HG03439 (cell line): ENCODE measurements at regions not wholly inside any gene's neighbourhood (a gene's known extent, or its start where the extent isn't known, plus 50 kb on each side); places are given as distances from the start of the nearest gene placed in this dataset.

Source experiments
- ATAC-seq: cut with Tn5 transposase; IDR thresholded peaks from one replicate; pipeline ENCODE4 v1.9.1; 2021; ENCODE audit warnings: mild to moderate bottlenecking, moderate library complexity; ENCODE audit not compliant: unreplicated experiment

GRCh38 chr1:87941337-87941946, 612.8 kb downstream of the LMO4 start:
- ATAC-seq: no peak

GRCh38 chr1:87942165-87942564, 613.5 kb downstream of the LMO4 start:
- ATAC-seq: no peak

GRCh38 chr1:87949711-87950110, 621.0 kb downstream of the LMO4 start:
- no peak for ATAC-seq

GRCh38 chr1:87950369-87950768, 621.7 kb downstream of the LMO4 start:
- no peak for ATAC-seq

- ATAC-seq: no peak
Measured at GRCh38 chr1:87951409-87951808, 622.7 kb downstream of the LMO4 start.

- ATAC-seq: no peak
Measured at GRCh38 chr1:87951852-87952251, 623.2 kb downstream of the LMO4 start.

GRCh38 chr1:87953121-87953520, 624.4 kb downstream of the LMO4 start:
- ATAC-seq: no peak

GRCh38 chr1:87953732-87954344, 625.2 kb downstream of the LMO4 start:
- peak; percentile 75 for ATAC-seq

GRCh38 chr1:87955038-87955437, 626.4 kb downstream of the LMO4 start:
- no peak for ATAC-seq

- no peak for ATAC-seq
Measured at GRCh38 chr1:87956072-87956471, 627.4 kb downstream of the LMO4 start.

GRCh38 chr1:87956750-87957149, 628.1 kb downstream of the LMO4 start:
- no peak for ATAC-seq

- ATAC-seq: no peak
Measured at GRCh38 chr1:87957331-87957730, 628.7 kb downstream of the LMO4 start.

GRCh38 chr1:87958201-87958600, 629.5 kb downstream of the LMO4 start:
- no peak for ATAC-seq

GRCh38 chr1:87958716-87959115, 630.0 kb downstream of the LMO4 start:
- ATAC-seq: no peak

GRCh38 chr1:87959236-87959635, 630.6 kb downstream of the LMO4 start:
- no peak for ATAC-seq

GRCh38 chr1:87961992-87962391, 633.3 kb downstream of the LMO4 start:
- no peak for ATAC-seq

GRCh38 chr1:87963556-87963955, 634.9 kb downstream of the LMO4 start:
- ATAC-seq: no peak

- no peak for ATAC-seq
Measured at GRCh38 chr1:87965193-87965592, 636.5 kb downstream of the LMO4 start.

- no peak for ATAC-seq
Measured at GRCh38 chr1:87968197-87968955, 639.7 kb downstream of the LMO4 start.

- ATAC-seq: no peak
Measured at GRCh38 chr1:87969040-87969439, 640.4 kb downstream of the LMO4 start.

- no peak for ATAC-seq
Measured at GRCh38 chr1:87972811-87973210, 644.1 kb downstream of the LMO4 start.

- ATAC-seq: no peak
Measured at GRCh38 chr1:87973896-87974295, 645.2 kb downstream of the LMO4 start.
